GM23248 (cell line): ENCODE measurements at regions not wholly inside any gene's neighbourhood (a gene's known extent, or its start where the extent isn't known, plus 50 kb on each side); places are given as distances from the start of the nearest gene placed in this dataset.
A peak's percentile ranks its signal among the peaks of the same experiment; 100 is the strongest.

Experiments used
- DNase-seq: peaks from one replicate; pipeline ENCODE4 v3.0.0-alpha.2; 2015
- H2AFZ ChIP-seq: fragments of 200-600 bp; sonication (generic); 2 replicates; pipeline ENCODE4 v1.6.1; 2016; ENCODE audit warnings: antibody characterized with exemption
- H3F3A ChIP-seq: fragments of 200-600 bp; sonication (generic); 2 replicates; pipeline ENCODE4 v1.6.1; 2016; ENCODE audit warnings: mild to moderate bottlenecking, antibody characterized with exemption, mixed run types; ENCODE audit not compliant: insufficient read depth
- H3K27ac ChIP-seq: fragments of 200-600 bp; sonication (generic); 2 replicates; pipeline ENCODE4 v1.5.1; 2016; ENCODE audit warnings: mild to moderate bottlenecking
- H3K27me3 ChIP-seq: fragments of 200-600 bp; sonication (generic); replicated peaks from 2 replicates; pipeline ENCODE4 v1.6.1; 2016; ENCODE audit warnings: mild to moderate bottlenecking; ENCODE audit not compliant: insufficient read depth
- H3K36me3 ChIP-seq: fragments of 200-600 bp; sonication (generic); 2 replicates; pipeline ENCODE4 v1.6.1; 2016; ENCODE audit warnings: low read depth, mild to moderate bottlenecking
- H3K4me1 ChIP-seq: fragments of 200-600 bp; sonication (generic); 2 replicates; pipeline ENCODE4 v1.6.1; 2016; ENCODE audit warnings: mild to moderate bottlenecking; ENCODE audit not compliant: insufficient read depth
- H3K4me2 ChIP-seq: fragments of 200-600 bp; sonication (generic); one replicate; pipeline ENCODE4 v1.6.1; 2016; ENCODE audit warnings: mild to moderate bottlenecking; ENCODE audit not compliant: unreplicated experiment
- H3K4me3 ChIP-seq: fragments of 200-600 bp; sonication (generic); 2 replicates; pipeline ENCODE4 v1.5.1; 2016; ENCODE audit warnings: mild to moderate bottlenecking
- H3K79me2 ChIP-seq: fragments of 200-600 bp; sonication (generic); 2 replicates; pipeline ENCODE4 v1.6.1; 2016; ENCODE audit warnings: mild to moderate bottlenecking; ENCODE audit not compliant: insufficient read depth
- H3K9ac ChIP-seq: fragments of 200-600 bp; sonication (generic); 2 replicates; pipeline ENCODE4 v1.6.1; 2016; ENCODE audit warnings: mild to moderate bottlenecking
- H3K9me2 ChIP-seq: fragments of 200-600 bp; sonication (generic); 2 replicates; pipeline ENCODE4 v1.6.1; 2016; ENCODE audit warnings: mixed run types, mild to moderate bottlenecking, moderate library complexity; ENCODE audit not compliant: insufficient read depth
- H3K9me3 ChIP-seq: fragments of 200-600 bp; sonication (generic); one replicate; pipeline ENCODE4 v1.6.1; 2017; ENCODE audit warnings: low read depth
- H4K20me1 ChIP-seq: fragments of 200-600 bp; sonication (generic); 2 replicates; pipeline ENCODE4 v1.6.0; 2016; ENCODE audit not compliant: insufficient read depth
- EZH2 ChIP-seq: fragments of 200-600 bp; sonication (generic); IDR thresholded peaks from 2 replicates; pipeline ENCODE4 v1.6.1; 2018; ENCODE audit warnings: antibody characterized with exemption, mild to moderate bottlenecking; ENCODE audit not compliant: insufficient read depth, poor library complexity, severe bottlenecking
- EZH2phosphoT487 ChIP-seq: fragments of 200-600 bp; sonication (generic); IDR thresholded peaks from 2 replicates; pipeline ENCODE4 v1.6.1; 2018; ENCODE audit warnings: antibody characterized with exemption, moderate library complexity, mild to moderate bottlenecking, low read depth; ENCODE audit not compliant: insufficient read depth
- WGBS, 2 experiments: methylation state at CpG; one replicate each; pipeline ENCODE4 v1.1.6; 2015 to 2017; ENCODE audit warnings: low lambda C conversion rate in 2 of 2, low coverage in 1 of 2; ENCODE audit errors: missing lambda C conversion rate in 2 of 2; 5-methylcytosine and 5-hydroxymethylcytosine counted together
- in situ Hi-C: fragments of 300-500 bp; cut with MboI; formaldehyde crosslinking; loops from 2 replicates; pipeline ENCODE4 v1.15.0; 2020

DNA sequence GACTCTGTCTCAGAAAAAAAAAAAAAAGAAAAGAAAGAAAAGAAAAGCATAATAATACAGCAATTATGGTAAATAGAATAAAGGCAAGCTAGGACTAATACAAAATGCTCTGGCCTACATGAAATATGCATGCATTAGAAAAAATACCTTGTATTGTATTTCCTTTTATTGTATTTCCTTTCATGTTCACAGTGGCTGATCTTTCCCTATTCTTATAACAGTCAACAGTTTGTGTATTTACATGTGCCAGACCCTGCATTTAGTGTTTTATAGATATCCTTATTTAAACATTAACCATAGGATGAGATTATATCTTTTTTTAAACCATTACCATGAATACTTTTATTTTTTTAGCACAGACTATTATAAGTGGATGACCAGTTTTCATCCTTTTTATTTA is 56.3 kb upstream of the ARL15 start:
- no peak overlapping the region for H2AFZ ChIP-seq
- no peak overlapping the region for H3K27ac ChIP-seq
- TF ChIP-seq EZH2phosphoT487 (no peak), EZH2 (no peak)
- peaks cover 26% of the 10 kb centered on the region for H3K4me1 ChIP-seq
- no peaks in the 10 kb centered on the region for H4K20me1 ChIP-seq
- no peaks in the 10 kb centered on the region for H3K79me2 ChIP-seq
- DNase-seq = no peak
- H3K36me3 ChIP-seq = no peaks in the 10 kb centered on the region
- H3K4me3 ChIP-seq = no peak overlapping the region
- no peak overlapping the region for H3K9ac ChIP-seq
- H3F3A ChIP-seq = peaks cover 29% of the 10 kb centered on the region
- in situ Hi-C loops = no loop called here
- H3K9me3 ChIP-seq = no peaks in the 10 kb centered on the region
- no peaks in the 10 kb centered on the region for H3K27me3 ChIP-seq
- H3K9me2 ChIP-seq = no peaks in the 10 kb centered on the region
- no peak overlapping the region for H3K4me2 ChIP-seq

GRCh38 chr5:54363669-54364068 is 53.3 kb upstream of the ARL15 start:
- H3K79me2 ChIP-seq = no peaks in the 10 kb centered on the region
- no peak overlapping the region for H3K4me3 ChIP-seq
- no peaks in the 10 kb centered on the region for H3K36me3 ChIP-seq
- H3K9ac ChIP-seq = no peak overlapping the region
- in situ Hi-C loops = no loop called here
- H3K27me3 ChIP-seq = no peaks in the 10 kb centered on the region
- H4K20me1 ChIP-seq = no peaks in the 10 kb centered on the region
- peak; percentile 53 for DNase-seq
- H3F3A ChIP-seq = peaks cover 44% of the 10 kb centered on the region
- peak overlapping the region; percentile 49 for H3K27ac ChIP-seq
- H3K9me3 ChIP-seq = no peaks in the 10 kb centered on the region
- no peaks in the 10 kb centered on the region for H3K9me2 ChIP-seq
- no peak overlapping the region for H2AFZ ChIP-seq
- H3K4me2 ChIP-seq = peak overlapping the region; percentile 62
- H3K4me1 ChIP-seq = peaks cover 48% of the 10 kb centered on the region
- TF ChIP-seq EZH2 (no peak), EZH2phosphoT487 (no peak)

DNA sequence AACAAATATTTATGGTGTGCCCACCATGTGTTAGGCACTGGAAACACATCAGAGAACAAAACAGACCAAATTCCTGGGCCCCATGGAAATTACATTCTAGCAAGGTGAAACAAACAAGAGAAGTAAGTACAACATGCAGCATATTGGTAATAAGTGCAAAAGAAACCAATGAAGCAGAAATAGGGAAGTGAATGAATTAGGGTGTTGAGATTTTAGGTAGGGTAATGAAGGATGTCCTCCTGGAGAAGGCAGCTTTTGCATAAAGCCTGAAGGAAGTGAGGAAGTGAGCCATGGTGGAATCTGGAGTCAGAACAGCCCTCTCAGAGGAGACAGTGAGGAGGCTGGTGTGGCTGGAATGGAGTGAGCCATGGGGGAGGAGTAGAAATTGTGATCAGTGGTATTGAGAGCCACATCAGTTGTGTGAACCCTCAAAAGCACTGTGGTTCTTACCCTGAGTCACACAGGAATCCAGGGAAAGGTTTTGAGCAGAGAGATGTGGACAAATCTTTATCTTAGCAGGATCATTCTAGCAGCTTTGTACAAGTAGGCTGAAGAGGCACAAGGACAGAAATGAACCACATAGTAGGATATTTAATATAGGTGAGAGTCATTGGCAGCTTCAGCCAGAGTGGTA is 52.7 kb upstream of the ARL15 start:
- Histone ChIP-seq H3K79me2 (no peaks in the 10 kb centered on the region), H3K9me2 (no peaks in the 10 kb centered on the region), H3K36me3 (no peaks in the 10 kb centered on the region), H3K4me3 (no peak overlapping the region), H3K27me3 (no peaks in the 10 kb centered on the region), H3K4me1 (peaks cover 48% of the 10 kb centered on the region), H3F3A (peaks cover 44% of the 10 kb centered on the region), H4K20me1 (no peaks in the 10 kb centered on the region), H3K9me3 (no peaks in the 10 kb centered on the region), H3K9ac (no peak overlapping the region), H3K27ac (peak overlapping the region; percentile 49), H3K4me2 (peak overlapping the region; percentile 62), H2AFZ (no peak overlapping the region)
- peak; percentile 58 for DNase-seq
- TF ChIP-seq EZH2phosphoT487 (no peak), EZH2 (no peak)
- in situ Hi-C loops = no loop called here

- Histone ChIP-seq H4K20me1 (no peaks in the 10 kb centered on the region), H3K36me3 (no peaks in the 10 kb centered on the region), H3K27ac (peak overlapping the region; percentile 49), H3K79me2 (no peaks in the 10 kb centered on the region), H2AFZ (no peak overlapping the region), H3K4me1 (peaks cover 52% of the 10 kb centered on the region), H3K9me2 (no peaks in the 10 kb centered on the region), H3F3A (peaks cover 44% of the 10 kb centered on the region), H3K9ac (no peak overlapping the region), H3K27me3 (no peaks in the 10 kb centered on the region), H3K9me3 (no peaks in the 10 kb centered on the region), H3K4me2 (peak overlapping the region; percentile 62), H3K4me3 (no peak overlapping the region)
- peak; percentile 78 for DNase-seq
- in situ Hi-C loops = no loop called here
- TF ChIP-seq EZH2 = no peak
- no peak for TF ChIP-seq EZH2phosphoT487
- WGBS, 2 experiments = 0% methylated on average over 2 of the region's 2 CpGs
Measured at GRCh38 chr5:54362434-54362833, 52.1 kb upstream of the ARL15 start.
